CD4-positive, alpha-beta T cell treated with Interleukin-6 at 100 ng/mL for 8 hours (primary cell): ENCODE measurements at regions not wholly inside any gene's neighbourhood (a gene's known extent, or its start where the extent isn't known, plus 50 kb on each side); places are given as distances from the start of the nearest gene placed in this dataset.

Experiments used
- DNase-seq: peaks from one replicate; pipeline ENCODE4 v3.0.0-alpha.2; 2020; ENCODE audit warnings: mixed read lengths, low spot score

DNA sequence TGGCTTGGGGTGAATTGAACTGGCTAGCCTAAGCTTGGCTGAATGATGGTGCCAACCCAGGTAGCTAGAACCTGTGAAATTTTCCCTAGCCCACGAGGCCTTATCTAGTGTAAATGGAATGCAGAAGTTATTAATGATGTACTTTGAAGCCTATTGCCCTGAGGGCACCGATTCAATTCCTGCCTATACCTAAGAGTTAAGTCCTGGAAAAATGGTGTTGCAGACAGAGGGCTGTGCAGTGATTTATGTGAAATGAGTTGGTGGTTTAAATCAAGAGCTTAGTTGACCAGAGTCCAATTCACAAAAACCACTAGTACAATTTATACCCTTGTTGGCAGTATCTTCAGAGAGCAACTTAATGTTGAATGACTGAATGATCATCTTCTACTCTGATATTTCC is 373.8 kb upstream of the JAG1 start:
- no peak for DNase-seq

DNA sequence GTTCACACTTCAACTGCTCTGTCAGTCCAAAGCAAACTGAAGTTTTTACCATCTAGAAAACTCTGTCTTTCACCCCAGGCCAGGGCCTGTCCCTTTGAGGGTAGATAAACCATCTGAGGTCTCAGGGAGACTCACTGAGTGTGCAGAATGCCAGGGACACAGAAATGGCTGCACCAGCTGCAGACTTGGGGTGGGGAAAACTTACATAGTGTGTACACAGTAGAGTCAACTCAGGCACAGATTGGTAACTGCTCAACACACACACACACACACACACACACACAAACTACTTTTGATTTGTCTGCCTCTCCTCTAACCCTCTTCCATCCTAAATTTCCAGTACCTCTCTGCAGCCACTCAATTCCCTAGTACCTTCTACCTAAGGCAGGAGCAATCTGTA is 374.9 kb upstream of the JAG1 start:
- no peak for DNase-seq

DNA sequence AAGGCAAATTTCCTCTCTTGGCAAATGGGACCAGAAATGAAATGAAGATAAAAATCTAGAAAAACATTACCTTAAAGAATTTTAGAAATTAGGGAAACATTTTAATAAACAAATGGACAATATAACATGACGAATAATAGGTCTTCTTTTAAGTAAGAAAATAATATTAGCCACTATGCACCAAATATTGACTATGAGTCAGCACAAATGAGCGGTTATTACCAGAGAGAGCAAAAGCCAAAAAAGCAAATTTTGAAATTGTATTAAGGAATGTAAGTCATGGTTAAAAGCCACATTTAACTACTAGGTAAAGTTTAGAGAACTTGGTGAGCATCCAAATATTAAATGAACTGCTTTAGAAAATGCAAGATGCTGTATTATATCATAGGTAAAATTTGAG is 376.6 kb upstream of the JAG1 start:
- no peak for DNase-seq

DNA sequence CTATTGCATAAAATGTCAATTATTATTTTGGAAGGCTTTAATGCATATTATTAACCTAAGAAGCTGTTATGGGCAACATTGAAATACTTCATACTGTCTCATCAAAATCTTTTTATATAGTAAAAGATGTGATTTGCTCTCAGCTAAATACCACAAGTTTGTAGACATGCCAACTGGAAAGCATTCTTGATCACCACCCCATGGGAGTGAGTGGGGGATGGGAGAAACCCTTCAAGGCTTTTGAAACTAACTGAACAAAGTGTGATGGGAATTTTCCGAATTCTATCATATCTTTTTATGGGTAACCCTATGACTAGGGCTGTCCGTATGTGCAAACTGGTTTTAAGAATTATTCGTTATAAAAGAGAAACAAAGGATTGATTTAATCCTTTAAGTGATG is 377.3 kb upstream of the JAG1 start:
- DNase-seq, result no peak

DNA sequence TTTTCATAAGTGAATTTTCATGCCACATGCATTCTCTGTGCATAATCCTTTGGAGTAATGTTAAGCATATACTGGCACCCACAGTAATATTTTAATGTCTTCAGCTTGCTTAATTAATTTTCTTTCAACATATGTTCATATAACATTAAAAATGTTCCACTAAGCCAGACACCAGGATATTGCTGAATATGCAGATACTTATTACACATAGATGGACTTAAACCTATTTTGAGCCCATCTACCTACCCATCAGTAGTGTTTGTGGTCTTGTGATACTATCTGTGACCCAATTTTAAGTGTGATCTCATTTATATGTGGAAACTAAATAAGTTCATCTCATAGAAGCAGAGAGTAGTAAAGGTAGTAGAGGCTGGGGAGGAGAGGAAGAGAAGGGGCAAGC is 379.5 kb upstream of the JAG1 start:
- DNase-seq, result no peak

DNA sequence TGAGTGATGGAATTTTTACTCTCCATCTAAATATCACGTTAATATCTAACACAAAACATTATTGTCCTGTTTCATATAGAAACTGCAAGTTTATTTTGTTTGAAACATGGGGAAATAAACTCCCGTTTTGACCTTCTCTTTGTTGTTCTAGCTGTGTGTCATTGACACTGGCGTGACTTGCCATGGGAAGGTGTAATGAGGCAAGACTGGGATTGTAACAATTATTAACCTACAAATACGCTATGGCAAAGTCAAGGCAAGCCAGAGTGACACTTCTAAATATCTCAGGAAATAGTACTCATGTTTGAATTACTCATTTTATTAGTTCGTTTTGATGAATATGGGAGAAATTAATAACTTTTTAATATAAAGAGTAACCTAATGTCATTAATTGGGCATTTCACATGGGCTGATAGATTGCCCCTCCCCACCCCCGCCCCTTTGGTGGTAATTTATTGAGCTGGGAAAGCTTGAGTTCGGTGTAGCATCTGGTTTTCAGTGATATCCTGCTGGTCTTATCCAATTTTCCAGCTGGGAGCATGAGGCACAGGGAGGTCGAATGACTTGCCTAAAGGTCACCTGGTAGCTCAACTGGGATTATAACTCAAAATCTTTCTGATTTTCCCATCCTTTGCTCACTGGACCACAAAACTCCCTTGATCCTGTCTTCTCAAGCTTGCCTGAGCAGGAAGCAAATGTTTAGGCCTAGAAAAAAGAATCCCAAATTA is 380.6 kb upstream of the JAG1 start:
- no peak for DNase-seq

DNA sequence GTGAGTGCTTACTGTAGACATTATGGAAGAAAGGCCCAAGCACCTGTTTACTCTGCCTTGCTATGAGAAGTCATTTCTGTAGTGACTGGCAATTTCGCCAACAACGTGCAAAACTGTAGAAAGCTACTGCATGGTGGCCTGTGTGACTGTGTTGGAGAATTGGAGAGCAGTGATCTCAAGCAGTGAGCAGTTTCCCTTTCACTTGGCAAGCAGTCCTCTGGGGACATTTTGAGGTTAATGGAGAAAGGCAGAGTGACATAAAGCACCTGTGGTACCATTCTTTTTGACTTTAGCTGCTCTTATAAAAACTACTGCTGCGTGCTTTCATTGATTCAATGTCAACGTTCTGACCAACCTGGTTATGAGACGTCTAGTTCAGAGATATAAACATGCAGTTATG is 382.6 kb upstream of the JAG1 start:
- DNase-seq, result no peak

DNA sequence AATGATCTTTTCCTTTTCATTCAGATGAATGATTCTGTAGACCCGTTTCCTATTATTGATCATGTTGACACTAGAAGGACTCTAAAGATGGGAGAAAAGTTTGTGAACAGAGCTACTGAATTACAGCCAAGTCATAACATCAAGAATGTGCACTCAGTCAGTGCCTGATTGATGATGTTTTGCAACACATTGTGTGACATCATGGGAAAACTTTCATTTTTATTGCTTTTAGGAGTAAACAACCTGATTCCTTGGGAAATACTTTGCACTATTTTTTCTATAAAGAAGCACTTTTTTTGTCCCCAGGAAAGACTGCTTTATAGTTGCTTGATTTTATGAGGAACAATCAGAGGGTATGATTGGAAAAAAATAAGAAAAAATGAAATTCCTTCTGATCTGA is 383.8 kb upstream of the JAG1 start:
- no peak for DNase-seq

DNA sequence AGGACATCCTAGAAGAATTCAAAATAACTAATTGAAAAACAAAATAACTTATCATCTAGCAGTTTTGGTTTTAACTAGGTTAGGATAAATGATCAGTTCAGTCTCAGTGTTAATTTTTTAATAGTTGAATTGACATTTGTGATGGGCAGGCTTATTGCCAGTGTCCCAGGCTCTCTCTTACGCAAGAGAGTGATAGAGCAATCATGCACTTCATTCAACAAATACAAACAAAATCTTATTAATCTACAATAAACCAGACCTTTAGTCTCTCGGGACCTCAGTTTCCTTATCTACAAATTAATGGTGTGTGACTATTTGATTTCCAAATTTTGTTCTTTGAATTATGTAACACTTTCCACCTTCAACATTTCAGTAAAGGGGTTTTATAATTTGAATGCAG is 385.9 kb upstream of the JAG1 start:
- no peak for DNase-seq

DNA sequence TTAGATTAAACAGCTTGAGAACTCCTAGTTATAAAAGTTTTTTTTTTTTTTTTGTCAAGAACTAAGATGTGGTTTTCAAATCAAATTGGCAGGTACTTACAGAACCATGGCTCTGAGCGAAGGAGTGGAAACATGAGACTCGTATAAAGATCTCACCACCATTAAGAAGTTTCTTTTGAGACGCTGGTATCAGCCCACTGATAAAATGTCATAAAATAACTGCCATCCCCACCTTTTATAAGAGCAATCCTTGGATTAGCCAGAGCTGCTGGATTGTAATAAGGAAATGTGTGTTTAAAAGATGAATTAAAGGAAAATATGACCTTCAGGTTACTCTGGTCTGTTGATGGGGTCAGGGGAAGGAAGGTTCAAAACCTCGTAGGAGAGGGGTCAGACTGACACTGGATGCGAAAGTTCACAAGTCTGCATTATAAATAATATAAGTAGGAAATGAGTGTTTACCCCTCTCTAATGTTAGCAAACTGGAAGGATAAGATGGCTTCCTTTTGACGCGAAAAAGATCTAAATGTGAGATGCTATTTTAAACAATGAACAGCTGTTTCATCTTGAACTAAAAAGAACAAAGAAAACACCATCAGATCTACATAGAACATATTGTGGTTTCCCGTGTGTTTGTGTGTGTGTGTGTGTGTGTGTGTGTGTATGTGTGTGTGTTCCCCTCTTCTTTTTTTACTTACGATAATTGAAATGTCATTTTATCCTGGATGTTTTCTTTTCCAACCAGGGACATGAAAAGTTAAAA is 386.8 kb upstream of the JAG1 start:
- no peak for DNase-seq

DNA sequence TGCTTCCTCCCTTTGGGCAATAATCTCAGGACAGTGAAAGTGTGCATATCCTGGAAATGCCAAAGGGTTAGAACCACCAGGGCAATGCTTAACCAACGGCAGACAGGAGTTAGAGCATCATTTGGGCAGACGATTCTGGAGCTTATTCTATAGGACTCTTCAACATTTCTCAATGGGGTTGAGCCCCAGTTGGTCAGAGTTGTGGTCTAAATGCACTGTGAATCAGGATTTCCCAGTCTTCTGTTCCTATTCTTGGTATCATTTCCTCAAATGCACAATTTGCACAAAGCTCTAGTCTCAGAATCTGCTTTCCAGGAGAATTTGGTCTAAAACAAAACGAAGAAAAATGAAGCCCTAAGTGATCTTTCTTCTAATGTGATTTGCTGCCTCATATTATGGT is 389.6 kb upstream of the JAG1 start:
- no peak for DNase-seq

DNA sequence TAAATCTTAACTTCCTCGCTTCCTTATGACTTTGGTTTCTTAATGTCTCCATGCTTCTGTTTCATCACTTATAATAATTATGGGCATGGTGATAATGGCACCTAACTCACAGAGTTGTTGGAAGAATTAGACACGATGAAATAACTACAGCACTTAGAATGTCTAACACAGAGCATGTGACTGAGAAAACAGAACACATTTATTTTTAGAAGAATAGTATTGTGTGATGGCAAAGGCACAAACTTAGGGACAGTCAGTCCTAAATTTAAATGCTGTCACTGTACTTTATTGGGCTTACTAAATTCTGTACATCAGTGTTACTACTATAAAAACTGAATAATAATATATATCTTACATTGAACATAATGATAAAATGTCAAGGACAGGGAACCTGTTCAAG is 391.1 kb upstream of the JAG1 start:
- no peak for DNase-seq

DNA sequence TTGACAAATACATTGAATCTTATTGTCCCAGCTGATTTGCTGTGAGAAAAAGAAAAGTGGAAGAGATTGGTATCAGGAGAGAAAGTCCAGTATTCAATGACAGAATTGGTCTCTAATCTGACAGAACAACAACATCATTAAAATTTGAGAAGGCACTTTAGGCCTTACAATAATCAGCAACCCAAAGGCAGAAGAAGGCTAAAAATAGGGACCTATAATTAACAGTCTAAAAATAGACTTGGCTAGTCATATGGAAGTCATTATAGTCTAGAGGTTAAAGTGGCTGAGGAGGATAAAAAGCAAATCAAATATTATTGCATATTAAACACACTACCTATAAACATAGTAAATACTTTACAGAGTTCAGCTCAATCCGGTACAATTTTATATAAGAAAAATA is 393.6 kb upstream of the JAG1 start:
- no peak for DNase-seq

DNA sequence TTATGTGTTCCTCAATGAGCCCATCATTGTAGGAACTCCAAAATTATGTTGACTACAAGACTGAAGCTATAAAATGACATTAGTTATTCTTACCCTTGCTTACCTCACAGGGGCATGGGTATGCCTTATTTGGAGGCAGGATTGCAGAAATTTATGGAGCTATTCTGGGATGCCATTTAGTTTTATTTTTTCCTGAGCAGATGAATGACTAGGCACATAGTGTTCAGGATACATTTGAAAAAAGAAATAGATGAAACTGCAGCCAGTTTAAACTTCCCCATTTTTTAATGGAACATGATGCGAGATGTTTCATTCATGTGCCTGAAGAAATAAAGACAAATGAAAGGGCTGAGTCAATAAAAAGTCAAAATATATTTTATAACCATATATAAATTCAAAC is 399.2 kb upstream of the JAG1 start:
- DNase-seq, result no peak

DNA sequence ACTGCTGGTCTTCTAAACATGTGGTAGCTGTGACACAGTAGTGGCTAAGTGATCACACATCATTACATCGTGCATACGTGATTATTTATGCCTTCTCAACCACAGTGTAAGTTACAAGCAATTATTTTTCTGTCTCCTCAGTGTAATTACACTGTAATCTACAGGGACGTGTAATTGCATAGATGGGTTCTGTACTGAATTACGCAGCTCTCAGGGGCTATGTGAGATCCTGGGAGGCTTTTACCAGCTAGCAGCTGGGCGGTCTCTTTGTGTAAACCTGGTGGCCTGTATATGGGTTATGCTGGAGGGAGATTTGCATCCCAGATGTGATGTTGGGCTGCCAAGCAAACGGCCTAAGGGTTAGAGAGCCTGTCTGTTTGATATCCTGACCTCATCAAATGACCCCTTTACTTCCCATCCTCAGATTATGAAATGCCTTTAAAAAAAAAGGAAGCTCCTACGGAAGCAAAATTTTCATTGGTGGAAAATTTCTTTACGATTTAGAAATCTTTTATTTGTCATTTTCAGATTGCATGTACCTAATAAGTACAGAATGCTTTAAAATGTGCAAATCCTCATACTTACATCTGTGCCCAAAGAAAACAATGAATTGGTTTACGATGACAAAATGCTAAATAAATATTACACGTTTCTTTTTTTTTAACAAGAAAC is 402.8 kb upstream of the JAG1 start:
- DNase-seq, result no peak

DNA sequence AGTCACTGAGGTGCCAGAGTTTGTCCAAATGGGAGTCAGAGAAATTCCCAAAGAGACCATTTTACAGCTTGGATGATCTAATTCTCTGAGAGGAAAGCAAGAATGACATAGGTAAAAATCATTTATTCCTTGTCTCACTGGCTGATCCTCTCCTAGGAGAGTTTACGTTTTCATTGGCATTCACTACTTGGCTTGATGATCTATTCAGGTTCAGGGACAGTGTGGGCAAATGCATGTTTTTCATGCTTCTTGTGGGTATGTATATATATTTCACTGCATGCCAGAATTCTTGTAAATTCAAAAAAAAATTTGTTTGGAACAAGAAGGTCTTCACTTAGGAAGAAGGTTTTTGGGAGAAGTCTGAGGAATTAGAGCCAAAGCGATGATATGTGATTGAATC is 403.4 kb upstream of the JAG1 start:
- DNase-seq, result no peak

DNA sequence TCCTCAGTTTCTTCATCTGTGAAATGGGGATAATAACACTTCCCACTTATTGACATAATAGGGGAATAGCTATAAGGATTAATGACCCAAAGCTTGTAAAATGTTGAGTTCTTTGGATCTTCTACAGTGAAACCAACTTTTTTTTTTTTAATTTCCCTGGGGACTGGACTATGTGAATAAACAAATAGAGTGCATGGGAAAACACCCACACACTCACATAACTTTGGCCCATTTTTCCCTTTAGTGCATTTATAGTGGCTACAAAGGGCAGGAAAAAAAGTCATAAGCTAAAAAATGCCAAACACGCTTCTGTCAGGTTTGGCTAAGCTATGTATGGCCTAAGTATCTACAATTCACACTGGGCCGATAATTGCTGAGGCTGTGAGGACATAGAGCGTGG is 406.2 kb upstream of the JAG1 start:
- DNase-seq, result no peak

DNA sequence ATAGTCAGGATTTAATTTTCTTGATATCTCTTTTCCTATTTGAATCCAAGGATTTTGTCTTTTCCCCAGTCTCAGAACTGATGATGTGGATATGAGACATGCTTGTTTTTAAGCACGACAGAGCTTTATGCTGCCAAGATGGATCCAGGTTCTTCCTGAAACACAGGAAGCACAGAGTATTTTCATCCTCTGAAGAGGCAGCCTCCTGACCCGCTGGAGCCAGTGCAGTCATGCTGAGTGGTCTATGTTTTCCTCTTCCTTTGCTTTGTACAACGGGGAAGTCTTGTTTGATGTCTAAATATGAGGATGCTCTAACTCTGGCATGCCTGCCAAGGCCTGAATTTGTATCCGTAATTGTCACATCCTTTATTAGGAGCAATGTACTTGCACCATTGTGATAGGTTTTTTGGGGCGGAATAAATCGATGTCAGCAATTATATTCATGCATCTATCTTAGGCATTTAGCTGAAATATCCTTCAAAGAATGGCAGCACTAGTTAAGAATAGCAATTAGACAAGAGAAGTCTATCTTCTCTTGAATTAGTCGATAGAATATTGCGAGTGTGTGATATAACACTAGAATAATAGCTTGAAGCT is 407.1 kb upstream of the JAG1 start:
- no peak for DNase-seq

DNA sequence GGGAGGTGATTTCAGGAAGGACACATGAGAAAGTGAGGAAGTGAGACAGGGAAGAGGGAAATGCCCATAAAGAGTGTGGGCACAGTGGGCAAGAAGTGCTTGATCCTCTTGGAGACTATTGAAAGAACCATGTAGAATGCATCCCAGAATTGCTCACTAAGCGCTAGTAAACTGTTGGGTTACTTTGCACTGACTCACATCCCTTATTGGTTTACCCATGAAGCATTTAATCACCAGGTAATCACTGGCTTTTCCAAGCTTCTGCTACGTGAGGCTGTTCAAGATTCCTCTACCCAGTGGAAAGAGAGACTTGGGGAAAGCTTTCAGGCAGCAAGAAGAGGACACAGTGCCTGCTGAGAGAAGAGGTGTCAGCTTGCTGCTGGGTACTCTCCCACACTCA is 410.0 kb upstream of the JAG1 start:
- DNase-seq, result no peak

DNA sequence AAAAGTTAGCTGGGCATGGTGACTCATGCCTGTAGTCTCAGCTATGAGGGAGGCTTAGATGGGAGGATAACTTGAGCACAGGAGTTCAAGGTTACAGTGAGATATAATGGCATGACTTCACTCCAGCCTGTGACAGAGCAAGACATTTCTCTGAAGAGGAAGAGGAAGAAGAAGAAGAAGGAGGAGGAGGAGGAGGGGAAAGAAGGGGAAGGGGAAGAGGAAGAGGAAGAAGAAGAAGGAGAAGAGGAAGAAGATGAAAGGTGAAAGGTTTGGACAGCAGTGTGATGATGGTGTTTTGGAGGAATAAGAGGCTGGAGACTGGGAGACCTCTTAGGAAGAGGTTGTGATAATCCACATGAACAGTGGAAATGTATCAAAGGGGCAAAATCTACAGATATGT is 410.7 kb upstream of the JAG1 start:
- no peak for DNase-seq

DNA sequence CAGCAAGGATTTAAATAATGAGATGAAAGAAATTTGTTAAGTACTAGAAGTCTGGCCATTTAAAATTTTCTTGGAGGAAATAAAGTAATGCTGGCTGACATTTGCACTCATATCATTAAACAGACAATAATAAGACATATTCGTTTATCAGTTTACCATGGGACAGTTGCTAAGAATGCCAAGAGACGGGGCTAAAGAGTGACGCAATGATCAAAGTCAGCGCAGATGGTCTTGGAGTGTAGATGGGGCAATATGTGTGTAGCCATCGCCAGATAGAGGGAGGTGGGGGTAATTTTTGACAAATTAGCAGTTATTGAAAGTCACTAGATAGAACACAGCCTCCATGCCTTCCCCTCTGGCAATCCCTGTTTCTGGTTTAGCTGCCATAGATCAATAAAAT is 413.2 kb upstream of the JAG1 start:
- DNase-seq, result no peak

DNA sequence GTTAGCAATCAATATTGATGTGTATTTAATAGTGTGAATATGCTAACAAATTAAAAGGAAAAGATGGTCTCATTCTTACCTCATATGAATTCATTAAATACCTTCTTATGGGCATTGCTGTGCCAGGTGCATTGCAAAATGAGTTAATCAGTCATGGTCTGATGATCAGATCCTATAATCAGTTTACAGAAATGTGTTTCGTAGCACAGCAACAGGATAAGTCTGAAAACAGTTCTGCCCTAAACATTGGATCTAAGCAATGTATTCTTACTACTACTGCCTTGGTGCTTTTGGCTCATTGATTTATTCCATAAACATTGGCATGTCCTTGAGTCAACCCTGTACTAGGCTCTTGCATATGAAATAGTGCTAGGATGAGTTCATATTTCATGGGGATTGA is 417.0 kb upstream of the JAG1 start:
- no peak for DNase-seq

DNA sequence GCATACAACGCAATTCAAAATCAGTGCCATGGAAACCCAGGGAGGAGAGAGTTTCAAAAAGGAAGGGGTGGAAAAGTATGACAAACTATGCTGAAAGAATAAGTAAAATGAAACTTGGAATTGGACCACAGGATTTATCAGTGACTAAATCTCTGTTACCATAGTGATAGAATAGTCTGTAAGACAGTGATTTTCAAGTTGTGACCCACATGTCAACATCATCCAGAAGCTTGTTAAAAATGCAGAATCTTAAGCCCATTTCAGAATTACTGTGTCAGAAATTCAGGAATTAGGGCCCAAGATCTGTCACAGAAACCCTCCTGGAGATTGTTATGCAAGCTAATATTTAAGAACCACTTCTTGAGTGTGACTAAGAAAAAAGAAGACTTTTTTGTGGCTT is 417.7 kb upstream of the JAG1 start:
- DNase-seq, result no peak
